GM10248 (cell line): ENCODE measurements at regions not wholly inside any gene's neighbourhood (a gene's known extent, or its start where the extent isn't known, plus 50 kb on each side); places are given as distances from the start of the nearest gene placed in this dataset.

ENCODE experiments used
- CTCF ChIA-PET: fragments of 300-600 bp; sonication (Branson Sonifier 250); formaldehyde crosslinking; extraction: SDS; loops from one replicate; lab custom pipeline; 2021; ENCODE audit warnings: antibody characterized with exemption; lab: Yijun Ruan, JAX
- POLR2A ChIA-PET: fragments of 350-650 bp; sonication (Branson Sonifier 250); formaldehyde crosslinking; extraction: SDS; loops from one replicate; lab custom pipeline; 2020; ENCODE audit warnings: antibody characterized with exemption; lab: Yijun Ruan, JAX
- DNase-seq: peaks from one replicate; pipeline ENCODE4 v3.0.0; 2012; ENCODE audit errors: extremely low spot score
- TF ChIP-seq, protein P1 (sequence below): IDR thresholded peaks from 2 replicates; pipeline ENCODE4 v1.5.1; 2012; ENCODE audit warnings: mild to moderate bottlenecking, low read depth; ENCODE audit errors: extremely low read depth, missing control alignments, control extremely low read depth

DNA sequence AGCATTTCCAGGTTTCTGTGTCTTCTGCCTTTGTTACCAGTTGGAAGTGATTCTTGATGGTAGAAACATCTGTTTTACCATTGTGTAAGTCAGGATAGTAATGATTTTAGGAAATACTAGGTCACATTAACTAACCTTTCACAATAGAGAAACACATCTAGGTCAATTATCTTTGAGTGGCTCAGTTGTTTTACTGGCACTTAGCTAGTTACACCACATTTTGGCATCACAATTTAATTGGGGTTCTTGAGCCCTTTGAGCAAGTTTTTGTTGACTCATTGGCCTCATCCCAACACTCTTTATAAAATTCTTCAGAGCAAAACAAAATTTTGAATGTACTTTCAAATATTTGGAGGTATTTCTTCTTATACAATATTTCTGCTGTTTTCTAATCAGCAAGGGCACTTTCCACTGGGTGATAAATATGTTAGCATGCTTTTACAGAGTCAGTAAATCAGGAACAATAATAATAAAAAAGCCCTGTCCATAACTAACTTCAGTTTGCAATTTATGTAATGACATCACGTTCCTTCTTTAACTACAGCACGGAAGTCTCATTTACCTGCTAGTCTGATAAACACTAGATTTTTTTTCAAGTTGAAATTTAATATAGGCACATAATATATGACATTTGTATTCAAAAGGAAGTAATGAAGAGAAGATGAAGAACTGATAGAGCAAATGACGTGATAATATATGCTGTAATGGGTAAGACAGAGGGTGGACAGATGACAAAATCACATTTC, 64.8 kb upstream of the GK2 start:
- TF ChIP-seq, protein P1, sequence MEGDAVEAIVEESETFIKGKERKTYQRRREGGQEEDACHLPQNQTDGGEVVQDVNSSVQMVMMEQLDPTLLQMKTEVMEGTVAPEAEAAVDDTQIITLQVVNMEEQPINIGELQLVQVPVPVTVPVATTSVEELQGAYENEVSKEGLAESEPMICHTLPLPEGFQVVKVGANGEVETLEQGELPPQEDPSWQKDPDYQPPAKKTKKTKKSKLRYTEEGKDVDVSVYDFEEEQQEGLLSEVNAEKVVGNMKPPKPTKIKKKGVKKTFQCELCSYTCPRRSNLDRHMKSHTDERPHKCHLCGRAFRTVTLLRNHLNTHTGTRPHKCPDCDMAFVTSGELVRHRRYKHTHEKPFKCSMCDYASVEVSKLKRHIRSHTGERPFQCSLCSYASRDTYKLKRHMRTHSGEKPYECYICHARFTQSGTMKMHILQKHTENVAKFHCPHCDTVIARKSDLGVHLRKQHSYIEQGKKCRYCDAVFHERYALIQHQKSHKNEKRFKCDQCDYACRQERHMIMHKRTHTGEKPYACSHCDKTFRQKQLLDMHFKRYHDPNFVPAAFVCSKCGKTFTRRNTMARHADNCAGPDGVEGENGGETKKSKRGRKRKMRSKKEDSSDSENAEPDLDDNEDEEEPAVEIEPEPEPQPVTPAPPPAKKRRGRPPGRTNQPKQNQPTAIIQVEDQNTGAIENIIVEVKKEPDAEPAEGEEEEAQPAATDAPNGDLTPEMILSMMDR: no peak
- ChIA-PET POLR2A (no interaction called here), CTCF (no interaction called here)
- DNase-seq: no peak

DNA sequence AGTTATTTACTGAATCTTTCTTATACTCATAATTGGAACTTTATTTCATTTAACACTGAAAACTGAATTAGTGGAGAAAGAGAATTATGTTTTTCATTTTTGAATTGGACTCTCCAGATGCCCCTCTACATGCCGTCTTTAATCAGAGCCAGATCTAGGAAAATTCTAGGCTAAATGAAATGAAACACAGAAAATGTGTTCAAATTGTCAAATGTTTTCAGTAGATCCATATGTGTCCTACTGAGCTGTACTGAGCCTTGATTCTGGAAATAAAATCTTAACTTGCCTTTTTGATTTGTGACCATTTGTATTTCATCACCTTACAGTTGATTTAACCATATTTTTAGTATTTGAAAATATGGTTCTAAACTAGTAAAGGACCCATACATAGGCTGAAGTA, 64.0 kb upstream of the GK2 start:
- no peak for DNase-seq
- TF ChIP-seq, protein P1: no peak
- POLR2A ChIA-PET: no interaction called here
- CTCF ChIA-PET: no interaction called here

DNA sequence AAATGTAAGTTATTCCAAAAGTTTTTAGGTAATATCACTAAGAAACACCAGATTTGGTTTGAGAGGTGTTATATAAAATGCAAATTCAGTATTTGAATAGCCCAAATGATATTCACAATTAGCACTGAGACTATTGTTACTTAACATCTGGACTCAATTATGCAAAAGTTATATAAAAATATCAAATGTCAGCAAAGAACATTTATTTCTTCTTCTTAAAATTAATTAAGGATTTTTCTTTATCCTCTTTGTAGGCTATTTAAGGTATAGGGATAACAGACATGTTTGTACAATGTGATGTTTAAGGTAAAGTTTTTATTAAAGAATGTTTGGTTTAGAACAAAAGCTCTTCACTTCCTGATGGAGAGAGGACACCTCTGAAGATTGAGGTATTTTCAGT, 63.3 kb upstream of the GK2 start:
- TF ChIP-seq, protein P1: no peak
- POLR2A ChIA-PET: no interaction called here
- CTCF ChIA-PET: no interaction called here
- DNase-seq: no peak

DNA sequence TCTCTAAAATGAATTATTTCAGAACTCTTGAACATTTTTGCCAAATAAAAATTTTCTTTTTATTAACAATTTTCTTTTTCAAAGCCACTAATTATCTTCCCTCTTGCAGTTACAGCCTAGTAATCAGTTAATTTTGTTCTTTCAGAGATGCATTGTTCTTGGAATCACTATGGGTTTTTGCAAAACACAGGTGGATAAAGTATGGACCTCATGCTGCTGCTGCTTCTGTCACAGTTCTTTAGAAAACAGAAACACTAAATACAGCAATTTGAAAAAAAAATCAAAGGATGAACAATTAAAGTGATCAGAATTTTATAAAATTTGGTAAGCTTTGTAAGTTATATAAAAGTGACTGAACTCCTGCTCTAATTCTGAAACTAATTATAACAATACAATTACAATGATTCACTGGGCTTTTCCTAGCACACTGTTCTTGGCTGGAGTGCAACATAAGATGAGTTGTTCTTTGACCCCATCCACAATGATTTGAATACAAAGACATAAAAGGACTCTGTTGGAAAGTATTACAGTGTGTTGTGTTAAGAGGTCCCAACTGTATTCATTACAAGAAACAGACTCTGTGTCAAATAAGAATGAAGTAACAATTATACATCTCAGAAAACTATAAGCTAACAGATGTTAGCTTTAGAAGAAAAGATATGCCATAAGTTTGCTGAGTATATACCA, 59.4 kb upstream of the GK2 start:
- no peak for DNase-seq
- ChIA-PET CTCF (no interaction called here), POLR2A (no interaction called here)
- TF ChIP-seq, protein P1: no peak

DNA sequence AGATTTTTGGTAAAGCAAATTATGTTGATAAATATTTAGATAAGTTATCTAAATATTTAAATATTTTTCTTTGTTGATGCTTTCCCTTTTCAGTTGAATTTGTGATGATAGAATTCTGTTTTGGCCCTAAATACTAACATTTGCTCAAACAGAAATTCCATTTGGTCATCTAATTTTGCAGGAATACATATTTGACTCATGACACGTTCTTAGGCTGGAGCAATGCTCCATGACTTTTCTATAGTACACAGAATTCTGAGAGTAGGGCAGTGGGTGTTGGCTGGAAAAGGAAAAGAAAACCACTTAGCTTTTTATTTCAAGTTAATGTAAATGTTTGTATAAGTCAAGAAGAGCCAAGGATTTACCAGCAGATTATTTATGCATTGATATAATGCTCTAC, 58.6 kb upstream of the GK2 start:
- CTCF ChIA-PET: no interaction called here
- DNase-seq: no peak
- POLR2A ChIA-PET: no interaction called here
- TF ChIP-seq, protein P1: no peak
